GM06990 (cell line): ENCODE measurements at regions not wholly inside any gene's neighbourhood (a gene's known extent, or its start where the extent isn't known, plus 50 kb on each side); places are given as distances from the start of the nearest gene placed in this dataset.

ENCODE experiments used
- DNase-seq: peaks from one replicate; pipeline ENCODE4 v3.0.0-alpha.2; 2011; ENCODE audit not compliant: insufficient read length; ENCODE audit errors: extremely low read depth
- H3K27me3 ChIP-seq: replicated peaks from 2 replicates; pipeline ENCODE4 v1.6.0; 2011; ENCODE audit warnings: low read length; ENCODE audit not compliant: control insufficient read depth, insufficient read depth
- H3K36me3 ChIP-seq: 2 replicates; pipeline ENCODE4 v1.5.1; 2011; ENCODE audit warnings: low read length; ENCODE audit not compliant: control insufficient read depth, insufficient read depth
- H3K4me3 ChIP-seq: replicated peaks from 2 replicates; pipeline ENCODE4 v1.5.1; 2011; ENCODE audit warnings: low read depth, mild to moderate bottlenecking, control low read depth, low read length
- CTCF ChIP-seq: IDR thresholded peaks from 2 replicates; pipeline ENCODE4 v1.5.1; 2011; ENCODE audit warnings: low read length, control low read depth, mild to moderate bottlenecking, inconsistent platforms; ENCODE audit not compliant: insufficient read depth, poor library complexity, severe bottlenecking

- Histone ChIP-seq H3K4me3 (no peak overlapping the region), H3K36me3 (no peaks in the 10 kb centered on the region), H3K27me3 (no peaks in the 10 kb centered on the region)
- DNase-seq: no peak
- TF ChIP-seq CTCF: no peak
These were observed 708.1 kb downstream of the EFNA5 start for GRCh38 chr5:106962464-106963230.

GRCh38 chr5:106959387-106959786 lies 711.4 kb downstream of the EFNA5 start:
- no peak for DNase-seq
- no peak overlapping the region for H3K4me3 ChIP-seq
- no peaks in the 10 kb centered on the region for H3K27me3 ChIP-seq
- no peaks in the 10 kb centered on the region for H3K36me3 ChIP-seq
- TF ChIP-seq CTCF: no peak

- no peaks in the 10 kb centered on the region for H3K27me3 ChIP-seq
These were observed 713.4 kb downstream of the EFNA5 start for GRCh38 chr5:106957336-106957735.

GRCh38 chr5:106956886-106957285 lies 713.9 kb downstream of the EFNA5 start:
- DNase-seq: no peak
- H3K36me3 ChIP-seq: no peaks in the 10 kb centered on the region
- no peak for TF ChIP-seq CTCF
- no peaks in the 10 kb centered on the region for H3K27me3 ChIP-seq
- no peak overlapping the region for H3K4me3 ChIP-seq

More at GRCh38 chr5:106957336-106957735, 713.4 kb downstream of the EFNA5 start:
- TF ChIP-seq CTCF: no peak
- DNase-seq: no peak
- Histone ChIP-seq H3K36me3 (no peaks in the 10 kb centered on the region), H3K4me3 (no peak overlapping the region)

GRCh38 chr5:106956187-106956586 lies 714.5 kb downstream of the EFNA5 start:
- no peak overlapping the region for H3K4me3 ChIP-seq
- no peaks in the 10 kb centered on the region for H3K27me3 ChIP-seq
- H3K36me3 ChIP-seq: no peaks in the 10 kb centered on the region
- TF ChIP-seq CTCF: no peak
- DNase-seq: no peak
